ENCODE measurements at regions not wholly inside any gene's neighbourhood (a gene's known extent, or its start where the extent isn't known, plus 50 kb on each side); places are given as distances from the start of the nearest gene placed in this dataset.

DNA sequence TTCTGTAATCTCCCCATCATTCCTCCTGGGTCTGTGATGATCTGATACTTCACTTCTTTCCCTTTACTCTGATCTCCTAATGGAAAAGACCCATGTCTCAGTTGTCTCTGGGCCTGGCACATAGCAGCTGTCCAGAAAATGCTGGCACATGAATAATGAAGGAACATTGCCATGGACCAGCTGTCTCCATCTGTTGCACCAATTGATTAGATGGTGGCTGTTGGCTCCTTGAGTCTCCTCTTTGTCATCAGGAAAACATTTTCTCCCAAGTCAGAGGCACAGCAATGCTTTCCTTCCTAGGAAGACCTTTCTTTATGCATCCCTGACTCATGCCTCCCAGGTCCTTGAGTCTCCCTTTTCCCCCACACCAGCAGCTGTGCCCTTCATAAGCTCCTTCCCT lies 286.2 kb upstream of the CXCR4 start:
- Histone ChIP-seq H3K27ac (ENCODE audit: low read depth, low read length) (no peak overlapping the region), H3K9me3 (ENCODE audit: control insufficient read depth, low read length) (no peaks in the 10 kb centered on the region), H3K4me3 (ENCODE audit: low read length) (no peak overlapping the region), H3K9ac (ENCODE audit: extremely low read depth, low read length, poor library complexity, severe bottlenecking) (no peak overlapping the region), H3K27me3 (ENCODE audit: control insufficient read depth, insufficient read depth, low read length, poor library complexity, severe bottlenecking) (peaks cover 14% of the 10 kb centered on the region), H3K36me3 (ENCODE audit: control insufficient read depth, insufficient read depth, low read length) (no peaks in the 10 kb centered on the region), H3K4me1 (ENCODE audit: control insufficient read depth, insufficient read depth, low read length) (no peaks in the 10 kb centered on the region)
- TF ChIP-seq, protein P1, sequence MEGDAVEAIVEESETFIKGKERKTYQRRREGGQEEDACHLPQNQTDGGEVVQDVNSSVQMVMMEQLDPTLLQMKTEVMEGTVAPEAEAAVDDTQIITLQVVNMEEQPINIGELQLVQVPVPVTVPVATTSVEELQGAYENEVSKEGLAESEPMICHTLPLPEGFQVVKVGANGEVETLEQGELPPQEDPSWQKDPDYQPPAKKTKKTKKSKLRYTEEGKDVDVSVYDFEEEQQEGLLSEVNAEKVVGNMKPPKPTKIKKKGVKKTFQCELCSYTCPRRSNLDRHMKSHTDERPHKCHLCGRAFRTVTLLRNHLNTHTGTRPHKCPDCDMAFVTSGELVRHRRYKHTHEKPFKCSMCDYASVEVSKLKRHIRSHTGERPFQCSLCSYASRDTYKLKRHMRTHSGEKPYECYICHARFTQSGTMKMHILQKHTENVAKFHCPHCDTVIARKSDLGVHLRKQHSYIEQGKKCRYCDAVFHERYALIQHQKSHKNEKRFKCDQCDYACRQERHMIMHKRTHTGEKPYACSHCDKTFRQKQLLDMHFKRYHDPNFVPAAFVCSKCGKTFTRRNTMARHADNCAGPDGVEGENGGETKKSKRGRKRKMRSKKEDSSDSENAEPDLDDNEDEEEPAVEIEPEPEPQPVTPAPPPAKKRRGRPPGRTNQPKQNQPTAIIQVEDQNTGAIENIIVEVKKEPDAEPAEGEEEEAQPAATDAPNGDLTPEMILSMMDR (conservative IDR thresholded peaks at IDR 0.05): no peak
- Mint-ChIP-seq H3K4me1 (peaks cover 10% of the 10 kb centered on the region), H3K36me3 (ENCODE audit: low read depth) (no peaks in the 10 kb centered on the region), H3K27ac (no peak overlapping the region), H3K27me3 (ENCODE audit: insufficient read depth) (peaks cover 19% of the 10 kb centered on the region), H3K4me3 (no peak overlapping the region), H3K9me3 (no peaks in the 10 kb centered on the region)
- no peak for DNase-seq

DNA sequence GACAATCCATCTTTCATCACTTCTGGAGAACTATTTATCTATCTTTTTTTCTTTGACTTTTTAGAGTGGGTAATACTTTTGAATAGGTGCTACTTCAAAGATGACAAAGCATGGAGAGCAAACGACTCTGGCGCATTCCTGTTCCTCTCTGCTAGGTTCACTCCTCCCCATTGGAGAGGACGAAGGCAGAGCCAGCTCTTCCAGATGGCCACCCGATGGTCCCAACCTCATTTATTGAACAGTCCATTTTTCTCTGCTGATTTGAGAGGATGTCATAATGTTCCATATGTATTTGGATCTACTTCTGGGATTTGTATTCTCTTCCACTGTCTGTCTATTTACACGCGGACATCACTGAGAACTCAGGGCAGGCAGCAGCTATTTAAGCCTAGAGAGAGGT lies 284.3 kb upstream of the CXCR4 start:
- H3K4me3 Mint-ChIP-seq: no peak overlapping the region
- Histone ChIP-seq H3K9me3 (ENCODE audit: control insufficient read depth, low read length) (no peaks in the 10 kb centered on the region), H3K27me3 (ENCODE audit: control insufficient read depth, insufficient read depth, low read length, poor library complexity, severe bottlenecking) (peaks cover 14% of the 10 kb centered on the region), H3K4me1 (ENCODE audit: control insufficient read depth, insufficient read depth, low read length) (no peaks in the 10 kb centered on the region), H3K27ac (ENCODE audit: low read depth, low read length) (no peak overlapping the region), H3K36me3 (ENCODE audit: control insufficient read depth, insufficient read depth, low read length) (no peaks in the 10 kb centered on the region), H3K9ac (ENCODE audit: extremely low read depth, low read length, poor library complexity, severe bottlenecking) (no peak overlapping the region), H3K4me3 (ENCODE audit: low read length) (no peak overlapping the region)
- peak; percentile 6 for DNase-seq
- H3K36me3 Mint-ChIP-seq (ENCODE audit: low read depth): no peaks in the 10 kb centered on the region
- H3K9me3 Mint-ChIP-seq: no peaks in the 10 kb centered on the region
- H3K4me1 Mint-ChIP-seq: peaks cover 2% of the 10 kb centered on the region
- 88 to 100% methylated on average over 3 to 6 of the region's 6 CpGs for WGBS, 2 experiments (ENCODE audit: insufficient coverage in 1 of 2, insufficient read length in 1 of 2)
- TF ChIP-seq, protein P1 (conservative IDR thresholded peaks at IDR 0.05): no peak
- peaks cover 19% of the 10 kb centered on the region for H3K27me3 Mint-ChIP-seq (ENCODE audit: insufficient read depth)
- no peak overlapping the region for H3K27ac Mint-ChIP-seq

DNA sequence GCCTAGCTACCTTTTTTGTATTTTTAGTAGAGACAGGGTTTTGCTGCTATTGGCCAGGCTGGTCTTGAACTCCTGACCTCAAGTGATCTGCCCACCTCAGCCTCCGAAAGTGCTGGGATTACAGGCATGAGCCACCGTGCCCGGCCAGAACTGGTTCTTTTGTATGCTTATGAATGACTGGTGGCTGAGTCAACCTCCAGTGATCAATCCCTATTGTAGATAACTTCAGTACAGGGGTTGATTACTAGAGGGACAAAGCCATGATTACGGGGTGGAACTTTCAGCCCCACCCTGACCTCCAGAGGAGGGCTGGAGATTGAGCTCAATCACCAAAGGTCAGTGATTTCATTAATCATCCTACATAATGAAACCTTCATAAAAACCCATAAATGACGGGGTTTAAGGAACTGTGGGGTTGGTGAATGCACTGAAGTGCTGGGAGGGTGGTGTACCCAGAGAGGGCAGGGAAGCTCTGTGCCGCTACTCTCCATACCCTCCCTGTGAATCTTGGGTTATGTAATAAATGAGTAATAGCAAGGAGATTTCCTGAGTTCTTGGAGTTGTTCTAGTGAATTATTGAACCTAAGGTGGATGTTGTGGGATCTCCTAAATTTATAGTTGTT lies 281.8 kb upstream of the CXCR4 start:
- H3K4me1 ChIP-seq (ENCODE audit: control insufficient read depth, insufficient read depth, low read length): no peaks in the 10 kb centered on the region
- H3K4me3 Mint-ChIP-seq: no peak overlapping the region
- H3K36me3 Mint-ChIP-seq (ENCODE audit: low read depth): no peaks in the 10 kb centered on the region
- H3K4me3 ChIP-seq (ENCODE audit: low read length): no peak overlapping the region
- no peak overlapping the region for H3K27ac ChIP-seq (ENCODE audit: low read depth, low read length)
- TF ChIP-seq, protein P1 (conservative IDR thresholded peaks at IDR 0.05): no peak
- no peak for DNase-seq
- no peaks in the 10 kb centered on the region for H3K9me3 ChIP-seq (ENCODE audit: control insufficient read depth, low read length)
- no peaks in the 10 kb centered on the region for H3K36me3 ChIP-seq (ENCODE audit: control insufficient read depth, insufficient read depth, low read length)
- no peak overlapping the region for H3K27ac Mint-ChIP-seq
- H3K27me3 ChIP-seq (ENCODE audit: control insufficient read depth, insufficient read depth, low read length, poor library complexity, severe bottlenecking): peaks cover 14% of the 10 kb centered on the region
- no peak overlapping the region for H3K9ac ChIP-seq (ENCODE audit: extremely low read depth, low read length, poor library complexity, severe bottlenecking)
- peaks cover 17% of the 10 kb centered on the region for H3K27me3 Mint-ChIP-seq (ENCODE audit: insufficient read depth)
- H3K9me3 Mint-ChIP-seq: no peaks in the 10 kb centered on the region
- WGBS, 2 experiments (ENCODE audit: insufficient coverage in 1 of 2, insufficient read length in 1 of 2): 93 to 100% methylated on average over 2 to 6 of the region's 6 CpGs
- H3K4me1 Mint-ChIP-seq: no peaks in the 10 kb centered on the region
